ENCODE measurements at regions not wholly inside any gene's neighbourhood (a gene's known extent, or its start where the extent isn't known, plus 50 kb on each side); places are given as distances from the start of the nearest gene placed in this dataset.

DNA sequence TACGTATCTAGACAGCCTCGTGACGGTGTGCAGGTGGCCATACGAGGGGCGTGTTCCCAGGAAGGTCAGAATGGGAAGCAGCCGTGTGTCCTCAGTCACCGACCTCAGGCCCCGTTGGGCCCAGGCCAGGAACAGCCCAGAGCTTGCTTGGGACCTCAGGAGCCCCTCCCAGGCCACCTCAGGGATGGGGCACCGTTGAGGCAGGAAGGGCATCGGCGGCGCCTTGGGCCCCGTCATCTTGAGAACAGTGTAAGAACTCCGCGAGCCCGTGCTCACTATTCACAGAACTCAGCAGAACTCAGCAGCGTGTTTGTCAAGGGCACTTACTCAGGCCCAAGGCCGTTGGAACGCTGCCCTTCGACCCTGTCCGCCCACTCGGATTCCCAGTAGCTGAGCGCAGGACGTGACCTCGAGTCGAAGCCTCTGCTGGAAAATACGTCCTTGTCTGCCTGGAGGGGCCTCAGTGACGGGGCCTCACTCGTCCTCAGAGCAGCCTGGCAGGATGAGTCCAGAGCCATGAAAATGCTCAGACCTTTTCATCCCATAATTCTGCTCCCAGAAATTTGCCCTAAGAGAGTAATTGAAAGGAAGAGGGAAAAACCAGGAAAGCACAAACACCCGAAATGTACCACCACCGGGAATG lies 1134.8 kb downstream of the BRD1 start:
- DNase-seq (ENCODE audit: low spot score) (no peak), ATAC-seq (ENCODE audit: low FRiP score) (no peak)
- TF ChIP-seq, protein P1, sequence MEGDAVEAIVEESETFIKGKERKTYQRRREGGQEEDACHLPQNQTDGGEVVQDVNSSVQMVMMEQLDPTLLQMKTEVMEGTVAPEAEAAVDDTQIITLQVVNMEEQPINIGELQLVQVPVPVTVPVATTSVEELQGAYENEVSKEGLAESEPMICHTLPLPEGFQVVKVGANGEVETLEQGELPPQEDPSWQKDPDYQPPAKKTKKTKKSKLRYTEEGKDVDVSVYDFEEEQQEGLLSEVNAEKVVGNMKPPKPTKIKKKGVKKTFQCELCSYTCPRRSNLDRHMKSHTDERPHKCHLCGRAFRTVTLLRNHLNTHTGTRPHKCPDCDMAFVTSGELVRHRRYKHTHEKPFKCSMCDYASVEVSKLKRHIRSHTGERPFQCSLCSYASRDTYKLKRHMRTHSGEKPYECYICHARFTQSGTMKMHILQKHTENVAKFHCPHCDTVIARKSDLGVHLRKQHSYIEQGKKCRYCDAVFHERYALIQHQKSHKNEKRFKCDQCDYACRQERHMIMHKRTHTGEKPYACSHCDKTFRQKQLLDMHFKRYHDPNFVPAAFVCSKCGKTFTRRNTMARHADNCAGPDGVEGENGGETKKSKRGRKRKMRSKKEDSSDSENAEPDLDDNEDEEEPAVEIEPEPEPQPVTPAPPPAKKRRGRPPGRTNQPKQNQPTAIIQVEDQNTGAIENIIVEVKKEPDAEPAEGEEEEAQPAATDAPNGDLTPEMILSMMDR (IDR thresholded peaks at IDR 0.05), result no peak

DNA sequence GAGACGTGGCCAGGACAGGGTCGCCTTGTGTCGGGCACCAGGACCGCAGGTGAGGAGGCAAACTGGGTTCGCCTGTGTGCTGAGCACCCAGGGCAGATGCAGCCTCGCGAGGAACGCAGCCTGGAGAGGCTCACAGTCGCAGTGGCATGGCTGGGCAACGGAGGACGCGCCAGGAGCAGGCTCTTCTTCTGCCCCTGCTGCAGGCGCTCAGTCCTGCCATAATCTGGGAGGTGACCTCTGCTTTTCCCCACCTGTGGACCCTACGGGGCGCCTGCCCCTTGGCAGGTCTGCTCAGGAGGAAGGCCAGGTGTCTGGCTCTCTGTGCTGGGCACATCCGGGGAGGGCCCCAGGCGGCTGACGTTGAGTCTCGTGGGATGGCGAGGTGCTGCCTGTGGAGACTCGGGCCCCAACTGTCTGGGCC lies 1136.2 kb downstream of the BRD1 start:
- TF ChIP-seq, protein P1 (IDR thresholded peaks at IDR 0.05), result no peak
- DNase-seq (ENCODE audit: low spot score) (no peak), ATAC-seq (ENCODE audit: low FRiP score) (no peak)

DNA sequence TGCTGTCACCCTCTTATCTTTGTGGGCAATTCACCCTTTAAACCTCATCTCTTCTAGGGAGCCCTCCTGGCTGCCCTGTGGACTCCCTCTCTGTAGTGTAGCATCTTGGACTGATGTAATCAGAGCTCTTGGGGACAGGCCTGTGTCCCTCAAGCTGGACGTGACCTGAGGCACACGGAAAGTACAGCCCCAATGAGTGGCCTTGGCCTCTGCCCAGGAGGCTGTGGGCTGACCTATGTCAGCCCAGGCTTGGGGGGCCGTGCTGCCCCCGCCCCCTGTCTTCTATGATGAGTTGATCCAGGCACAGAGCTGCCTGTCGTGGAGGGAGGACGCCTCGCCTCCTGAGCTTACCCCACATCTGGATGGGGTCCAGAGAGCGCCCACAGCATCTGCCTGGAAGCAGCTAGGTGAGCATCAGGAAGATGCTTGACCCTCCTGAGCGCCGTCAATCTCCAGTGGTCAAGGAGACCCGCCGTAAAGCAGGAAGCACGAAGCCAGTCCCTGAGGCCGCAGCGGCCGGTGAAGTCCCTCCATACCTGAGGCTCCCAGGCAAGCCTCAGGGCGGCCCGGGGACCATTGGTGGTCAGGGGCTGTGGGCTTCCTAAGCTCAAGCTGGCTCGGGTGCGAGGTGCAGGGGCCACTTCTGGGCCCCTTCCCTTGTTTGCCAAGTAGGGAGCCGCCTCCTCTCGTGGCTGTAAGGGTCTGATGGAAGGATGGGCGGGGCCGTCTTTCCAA lies 1136.9 kb downstream of the BRD1 start:
- DNase-seq (ENCODE audit: low spot score) (no peak), ATAC-seq (ENCODE audit: low FRiP score) (no peak)
- TF ChIP-seq, protein P1 (IDR thresholded peaks at IDR 0.05), result no peak

GRCh38 chr22:48689206-48689605 lies 1138.5 kb downstream of the BRD1 start:
- TF ChIP-seq, protein P1 (IDR thresholded peaks at IDR 0.05), result no peak
- ATAC-seq (ENCODE audit: low FRiP score) (no peak), DNase-seq (ENCODE audit: low spot score) (no peak)

- TF ChIP-seq, protein P1 (IDR thresholded peaks at IDR 0.05), result no peak
- ATAC-seq (ENCODE audit: low FRiP score), result no peak
These were observed 1139.3 kb downstream of the BRD1 start for GRCh38 chr22:48688366-48688765.

GRCh38 chr22:48687606-48688005 lies 1140.1 kb downstream of the BRD1 start:
- DNase-seq (ENCODE audit: low spot score) (no peak), ATAC-seq (ENCODE audit: low FRiP score) (no peak)
- TF ChIP-seq, protein P1 (IDR thresholded peaks at IDR 0.05), result no peak

More at GRCh38 chr22:48688366-48688765, 1139.3 kb downstream of the BRD1 start:
- no peak for DNase-seq (ENCODE audit: low spot score)

Data from omental fat pad (tissue), 3 donors.